Ishikawa (cell line): ENCODE measurements at regions not wholly inside any gene's neighbourhood (a gene's known extent, or its start where the extent isn't known, plus 50 kb on each side); places are given as distances from the start of the nearest gene placed in this dataset.

Source experiments
- CEBPB ChIP-seq: IDR thresholded peaks from 2 replicates; pipeline ENCODE4 v1.6.1; 2012
- CREB1 ChIP-seq: IDR thresholded peaks from 2 replicates; pipeline ENCODE4 v1.6.1; 2012; ENCODE audit warnings: low read depth
- EGR1 ChIP-seq: IDR thresholded peaks from 2 replicates; pipeline ENCODE4 v1.6.1; 2012
- EP300 ChIP-seq: IDR thresholded peaks from 2 replicates; pipeline ENCODE4 v1.6.1; 2012; ENCODE audit warnings: borderline replicate concordance
- FOXM1 ChIP-seq: IDR thresholded peaks from 2 replicates; pipeline ENCODE4 v1.6.1; 2012; ENCODE audit warnings: low read depth, borderline replicate concordance
- NFIC ChIP-seq: IDR thresholded peaks from 2 replicates; pipeline ENCODE4 v1.6.1; 2012
- RAD21 ChIP-seq: IDR thresholded peaks from 2 replicates; pipeline ENCODE4 v1.6.1; 2012; ENCODE audit warnings: low read depth
- TAF1 ChIP-seq: IDR thresholded peaks from 2 replicates; pipeline ENCODE4 v1.6.1; 2012; ENCODE audit warnings: low read depth, mild to moderate bottlenecking
- TCF12 ChIP-seq: IDR thresholded peaks from 2 replicates; pipeline ENCODE4 v1.6.1; 2012; ENCODE audit warnings: low read depth
- TEAD4 ChIP-seq: IDR thresholded peaks from 2 replicates; pipeline ENCODE4 v1.6.1; 2012
- USF1 ChIP-seq: IDR thresholded peaks from 2 replicates; pipeline ENCODE4 v1.6.1; 2012
- YY1 ChIP-seq: IDR thresholded peaks from 2 replicates; pipeline ENCODE4 v1.6.1; 2012; ENCODE audit warnings: low read depth
- ZBTB7A ChIP-seq: IDR thresholded peaks from 2 replicates; pipeline ENCODE4 v1.6.1; 2012; ENCODE audit warnings: low read depth
- TF ChIP-seq, protein P1 (sequence below): IDR thresholded peaks from 2 replicates; pipeline ENCODE4 v1.6.1; 2012; ENCODE audit warnings: low read depth, mild to moderate bottlenecking
- TF ChIP-seq, protein P2 (sequence below): IDR thresholded peaks from 2 replicates; pipeline ENCODE4 v1.6.1; 2012

- no peak for TF ChIP-seq TCF12
- TF ChIP-seq CEBPB: no peak
Observed at GRCh38 chr1:166464333-166464732, 297.5 kb upstream of the FAM78B start.

DNA sequence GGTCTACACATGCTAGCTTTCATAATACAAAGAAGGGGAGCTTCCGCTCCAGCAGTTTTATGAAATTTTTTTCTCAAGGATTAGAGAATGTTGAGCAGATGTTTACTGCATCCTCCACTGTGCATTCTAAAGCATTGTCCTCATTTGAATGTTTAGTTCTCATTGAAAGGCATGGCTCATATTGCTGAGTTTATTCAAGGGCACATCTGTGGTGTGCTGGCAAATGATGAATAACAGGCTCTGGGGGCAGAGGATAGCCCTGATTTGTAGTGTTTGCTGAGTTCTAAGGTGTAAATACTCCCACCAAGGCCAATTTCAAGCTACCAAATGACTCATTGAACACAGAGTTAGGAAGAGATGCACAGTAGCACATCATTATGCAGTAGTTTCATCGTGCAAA is 303.2 kb upstream of the FAM78B start:
- TF ChIP-seq RAD21: no peak

DNA sequence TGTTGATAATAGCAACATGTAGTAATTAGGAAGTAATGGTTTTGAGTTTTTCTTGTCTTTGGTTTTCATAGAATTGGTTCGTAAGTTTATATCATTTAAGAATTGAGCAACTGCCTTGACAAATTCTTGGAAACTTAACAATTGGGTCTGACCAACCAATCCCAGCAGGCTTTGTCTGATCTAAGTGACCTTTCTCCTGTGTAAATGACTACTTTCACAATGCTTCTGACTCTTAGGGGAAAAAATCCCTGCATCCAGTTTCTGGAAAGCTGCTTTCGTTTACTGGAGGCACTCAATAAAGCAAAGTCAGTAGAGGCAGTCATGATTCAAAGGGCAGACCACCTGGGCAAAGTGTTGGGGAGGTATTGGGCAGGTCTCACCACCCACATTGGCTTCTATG is 303.6 kb upstream of the FAM78B start:
- TF ChIP-seq TCF12 (no peak), YY1 (no peak), EGR1 (no peak), TEAD4 (no peak), CREB1 (no peak), FOXM1 (no peak), USF1 (no peak), CEBPB (no peak)
- TF ChIP-seq, protein P1, sequence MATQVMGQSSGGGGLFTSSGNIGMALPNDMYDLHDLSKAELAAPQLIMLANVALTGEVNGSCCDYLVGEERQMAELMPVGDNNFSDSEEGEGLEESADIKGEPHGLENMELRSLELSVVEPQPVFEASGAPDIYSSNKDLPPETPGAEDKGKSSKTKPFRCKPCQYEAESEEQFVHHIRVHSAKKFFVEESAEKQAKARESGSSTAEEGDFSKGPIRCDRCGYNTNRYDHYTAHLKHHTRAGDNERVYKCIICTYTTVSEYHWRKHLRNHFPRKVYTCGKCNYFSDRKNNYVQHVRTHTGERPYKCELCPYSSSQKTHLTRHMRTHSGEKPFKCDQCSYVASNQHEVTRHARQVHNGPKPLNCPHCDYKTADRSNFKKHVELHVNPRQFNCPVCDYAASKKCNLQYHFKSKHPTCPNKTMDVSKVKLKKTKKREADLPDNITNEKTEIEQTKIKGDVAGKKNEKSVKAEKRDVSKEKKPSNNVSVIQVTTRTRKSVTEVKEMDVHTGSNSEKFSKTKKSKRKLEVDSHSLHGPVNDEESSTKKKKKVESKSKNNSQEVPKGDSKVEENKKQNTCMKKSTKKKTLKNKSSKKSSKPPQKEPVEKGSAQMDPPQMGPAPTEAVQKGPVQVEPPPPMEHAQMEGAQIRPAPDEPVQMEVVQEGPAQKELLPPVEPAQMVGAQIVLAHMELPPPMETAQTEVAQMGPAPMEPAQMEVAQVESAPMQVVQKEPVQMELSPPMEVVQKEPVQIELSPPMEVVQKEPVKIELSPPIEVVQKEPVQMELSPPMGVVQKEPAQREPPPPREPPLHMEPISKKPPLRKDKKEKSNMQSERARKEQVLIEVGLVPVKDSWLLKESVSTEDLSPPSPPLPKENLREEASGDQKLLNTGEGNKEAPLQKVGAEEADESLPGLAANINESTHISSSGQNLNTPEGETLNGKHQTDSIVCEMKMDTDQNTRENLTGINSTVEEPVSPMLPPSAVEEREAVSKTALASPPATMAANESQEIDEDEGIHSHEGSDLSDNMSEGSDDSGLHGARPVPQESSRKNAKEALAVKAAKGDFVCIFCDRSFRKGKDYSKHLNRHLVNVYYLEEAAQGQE: no peak
- TF ChIP-seq, protein P2, sequence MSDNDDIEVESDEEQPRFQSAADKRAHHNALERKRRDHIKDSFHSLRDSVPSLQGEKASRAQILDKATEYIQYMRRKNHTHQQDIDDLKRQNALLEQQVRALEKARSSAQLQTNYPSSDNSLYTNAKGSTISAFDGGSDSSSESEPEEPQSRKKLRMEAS: no peak

DNA sequence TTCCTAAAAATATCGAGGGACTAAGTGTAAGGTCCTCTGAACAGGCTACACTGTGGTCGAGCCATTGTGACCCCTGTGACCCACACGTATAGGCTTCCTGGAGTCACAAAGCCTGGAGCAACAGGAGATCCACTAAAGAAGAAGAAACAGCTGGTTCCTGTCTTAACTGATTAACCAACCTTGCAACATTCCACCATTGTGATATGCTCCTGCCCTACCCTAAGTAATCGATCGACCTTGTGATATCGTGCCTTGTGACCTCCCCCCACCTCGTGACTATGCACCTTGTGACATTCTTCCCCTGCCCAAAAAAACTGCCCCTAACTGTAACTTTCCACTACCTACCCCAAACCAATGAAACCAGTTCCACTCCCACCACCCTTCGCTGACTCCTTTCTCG is 304.6 kb upstream of the FAM78B start:
- no peak for TF ChIP-seq TCF12

DNA sequence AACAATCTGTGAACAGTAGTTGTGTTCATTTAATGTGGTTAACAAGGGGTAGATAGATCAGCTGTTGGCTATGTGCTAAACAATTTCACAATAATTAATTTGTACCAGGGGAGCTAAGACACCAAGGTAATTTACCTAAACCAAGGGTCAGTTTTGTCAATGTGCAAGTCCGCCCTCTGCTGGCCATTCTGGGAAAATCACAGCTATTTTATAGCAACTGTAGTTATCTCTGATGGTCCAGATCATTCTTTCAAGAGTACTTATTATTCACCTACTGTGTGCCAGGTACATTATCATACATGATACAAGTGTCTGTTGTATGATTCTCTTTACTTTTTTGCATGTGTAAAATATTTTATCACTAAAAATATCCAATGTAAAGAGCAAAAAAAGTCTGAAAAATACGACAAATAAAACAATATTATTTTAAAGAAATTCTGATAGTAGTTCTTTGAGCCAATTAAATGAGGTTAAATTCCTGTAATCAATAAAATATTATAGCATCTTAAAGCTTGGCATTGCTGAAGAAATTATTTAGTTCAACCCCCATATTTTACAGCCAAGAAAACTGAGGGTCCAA is 312.3 kb upstream of the FAM78B start:
- TF ChIP-seq RAD21 (peak; percentile 64), EGR1 (no peak)

GRCh38 chr1:166484471-166484870 is 317.7 kb upstream of the FAM78B start:
- TF ChIP-seq EGR1 (no peak), RAD21 (no peak), YY1 (no peak), TAF1 (no peak), EP300 (no peak), NFIC (no peak), CREB1 (no peak), USF1 (no peak), CEBPB (no peak), TEAD4 (no peak), ZBTB7A (no peak), TCF12 (no peak), FOXM1 (no peak)
- TF ChIP-seq, protein P1: no peak
- TF ChIP-seq, protein P2: no peak

DNA sequence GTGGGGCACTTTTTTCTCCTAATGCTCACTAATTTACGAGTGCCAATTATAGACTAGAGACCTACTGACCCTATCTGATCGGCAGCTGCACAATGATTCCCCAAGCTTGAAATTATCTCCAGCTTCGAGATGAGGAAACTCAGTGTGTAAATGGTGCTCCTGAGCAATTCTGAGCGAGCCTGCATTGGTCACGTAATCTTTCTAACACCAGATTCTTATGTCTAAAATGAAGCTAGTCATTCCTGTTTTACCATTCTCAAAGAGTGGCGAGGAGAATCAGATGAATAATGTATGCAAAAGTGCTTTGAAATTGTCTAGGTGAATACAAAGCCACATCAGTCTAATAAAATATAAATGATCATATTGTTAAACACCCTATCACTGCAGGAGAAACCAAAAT is 318.1 kb upstream of the FAM78B start:
- TF ChIP-seq CEBPB (no peak), TAF1 (no peak), NFIC (no peak), RAD21 (no peak), EP300 (no peak), CREB1 (no peak), USF1 (no peak), TCF12 (no peak), TEAD4 (no peak), FOXM1 (no peak), YY1 (no peak), EGR1 (no peak), ZBTB7A (no peak)
- TF ChIP-seq, protein P1: no peak
- TF ChIP-seq, protein P2: no peak
